NCI-H526 (cell line): ENCODE measurements at regions not wholly inside any gene's neighbourhood (a gene's known extent, or its start where the extent isn't known, plus 50 kb on each side); places are given as distances from the start of the nearest gene placed in this dataset.
A peak's percentile ranks its signal among the peaks of the same experiment; 100 is the strongest.

Source experiments
- DNase-seq, 2 experiments: peaks; one replicate each; lab custom pipeline; 2025; lab: John Stamatoyannopoulos, UW

GRCh38 chr10:94043431-94043990, 49.8 kb downstream of the PLCE1 start:
- no peak for DNase-seq

- DNase-seq, result no peak
Measured at GRCh38 chr10:94046098-94046497, 52.4 kb downstream of the PLCE1 start.

GRCh38 chr10:94047293-94047692, 53.6 kb downstream of the PLCE1 start:
- no peak for DNase-seq

- no peak for DNase-seq
Measured at GRCh38 chr10:94049911-94050310, 56.2 kb downstream of the PLCE1 start.

- DNase-seq, result no peak
Measured at GRCh38 chr10:94052281-94052680, 58.5 kb downstream of the PLCE1 start.

GRCh38 chr10:94052866-94053791, 59.4 kb downstream of the PLCE1 start:
- no peak for DNase-seq

- DNase-seq, result no peak
Measured at GRCh38 chr10:94059178-94059883, 65.6 kb downstream of the PLCE1 start.

GRCh38 chr10:94061026-94061425, 67.3 kb downstream of the PLCE1 start:
- DNase-seq, result no peak

- DNase-seq, result no peak
Measured at GRCh38 chr10:94062611-94063010, 68.9 kb downstream of the PLCE1 start.

GRCh38 chr10:94065362-94065761, 71.6 kb downstream of the PLCE1 start:
- peak in 1 of 2 experiments; percentile 7 for DNase-seq

GRCh38 chr10:94065787-94066186, 72.1 kb downstream of the PLCE1 start:
- no peak for DNase-seq

GRCh38 chr10:94066411-94066810, 72.7 kb downstream of the PLCE1 start:
- DNase-seq, result no peak

GRCh38 chr10:94069884-94070283, 76.2 kb downstream of the PLCE1 start:
- DNase-seq, result no peak

- DNase-seq, result no peak
Measured at GRCh38 chr10:94074462-94074861, 80.7 kb downstream of the PLCE1 start.

- no peak for DNase-seq
Measured at GRCh38 chr10:94075506-94075905, 81.8 kb downstream of the PLCE1 start.

GRCh38 chr10:94076325-94076841, 82.7 kb downstream of the PLCE1 start:
- DNase-seq, result no peak

GRCh38 chr10:94077042-94077441, 83.3 kb downstream of the PLCE1 start:
- no peak for DNase-seq

- no peak for DNase-seq
Measured at GRCh38 chr10:94080108-94080507, 86.4 kb downstream of the PLCE1 start.

GRCh38 chr10:94083662-94084265, 90.0 kb downstream of the PLCE1 start:
- no peak for DNase-seq

GRCh38 chr10:94084344-94084743, 90.6 kb downstream of the PLCE1 start:
- no peak for DNase-seq

- DNase-seq, result no peak
Measured at GRCh38 chr10:94085288-94085687, 91.6 kb downstream of the PLCE1 start.

- peak in 1 of 2 experiments; percentile 13 for DNase-seq
Measured at GRCh38 chr10:94085766-94086437, 92.2 kb downstream of the PLCE1 start.
